Endodermal cell (in vitro differentiated cells): ENCODE measurements at regions not wholly inside any gene's neighbourhood (a gene's known extent, or its start where the extent isn't known, plus 50 kb on each side); places are given as distances from the start of the nearest gene placed in this dataset.

ENCODE experiments used
- DNase-seq: peaks from one replicate; pipeline ENCODE4 v3.0.0-alpha.2; 2017
- H3K27ac ChIP-seq: 2 replicates; pipeline ENCODE4 v1.5.1; 2013; ENCODE audit warnings: mild to moderate bottlenecking, low read depth, low read length, moderate library complexity
- H3K27me3 ChIP-seq: 2 replicates; pipeline ENCODE4 v1.6.1; 2013; ENCODE audit warnings: mild to moderate bottlenecking, low read length, moderate library complexity; ENCODE audit not compliant: insufficient read depth, control insufficient read depth, poor library complexity, severe bottlenecking
- H3K36me3 ChIP-seq: 2 replicates; pipeline ENCODE4 v1.7.0; 2013; ENCODE audit warnings: mild to moderate bottlenecking, low read length, moderate library complexity; ENCODE audit not compliant: control insufficient read depth, insufficient read depth
- H3K4me1 ChIP-seq: one replicate; pipeline ENCODE4 v1.7.0; 2013; ENCODE audit warnings: low read length; ENCODE audit not compliant: control insufficient read depth, insufficient read depth
- H3K4me3 ChIP-seq: 2 replicates; pipeline ENCODE4 v1.5.1; 2013; ENCODE audit warnings: mild to moderate bottlenecking, low read length, moderate library complexity
- H3K9ac ChIP-seq: 2 replicates; pipeline ENCODE4 v1.6.1; 2013; ENCODE audit warnings: mild to moderate bottlenecking, low read length, moderate library complexity; ENCODE audit not compliant: poor library complexity, severe bottlenecking; ENCODE audit errors: extremely low read depth
- H3K9me3 ChIP-seq: 2 replicates; pipeline ENCODE4 v1.6.1; 2013; ENCODE audit warnings: mild to moderate bottlenecking, low read length, moderate library complexity; ENCODE audit not compliant: control insufficient read depth
- H3K27ac Mint-ChIP-seq: 2 replicates; pipeline ENCODE4 v1.8.0; 2020; ENCODE audit warnings: mixed read lengths
- H3K27me3 Mint-ChIP-seq: 2 replicates; pipeline ENCODE4 v1.8.0; 2021; ENCODE audit warnings: mild to moderate bottlenecking, mixed read lengths; ENCODE audit not compliant: insufficient read depth
- H3K36me3 Mint-ChIP-seq: 2 replicates; pipeline ENCODE4 v1.8.0; 2020; ENCODE audit warnings: low read depth, mixed read lengths
- H3K4me1 Mint-ChIP-seq: 2 replicates; pipeline ENCODE4 v1.8.0; 2020; ENCODE audit warnings: mixed read lengths
- H3K4me3 Mint-ChIP-seq: 2 replicates; pipeline ENCODE4 v1.8.0; 2020; ENCODE audit warnings: mild to moderate bottlenecking, moderate library complexity, mixed read lengths
- H3K9me3 Mint-ChIP-seq: 2 replicates; pipeline ENCODE4 v1.8.0; 2020; ENCODE audit warnings: mild to moderate bottlenecking, mixed read lengths
- WGBS, 2 experiments: methylation state at CpG; one replicate each; pipeline versions ENCODE4 v1.1.5 to v1.1.7; 2013; ENCODE audit warnings: missing lambda C conversion rate in 2 of 2, mixed read lengths in 1 of 2; ENCODE audit not compliant: insufficient coverage in 1 of 2, insufficient read length in 1 of 2; 5-methylcytosine and 5-hydroxymethylcytosine counted together
- TF ChIP-seq, protein P1 (sequence below): fragments of 200-600 bp; sonication (generic); conservative IDR thresholded peaks from 2 replicates; pipeline ENCODE4 v1.5.0; 2021; ENCODE audit warnings: antibody characterized with exemption, mild to moderate bottlenecking

DNA sequence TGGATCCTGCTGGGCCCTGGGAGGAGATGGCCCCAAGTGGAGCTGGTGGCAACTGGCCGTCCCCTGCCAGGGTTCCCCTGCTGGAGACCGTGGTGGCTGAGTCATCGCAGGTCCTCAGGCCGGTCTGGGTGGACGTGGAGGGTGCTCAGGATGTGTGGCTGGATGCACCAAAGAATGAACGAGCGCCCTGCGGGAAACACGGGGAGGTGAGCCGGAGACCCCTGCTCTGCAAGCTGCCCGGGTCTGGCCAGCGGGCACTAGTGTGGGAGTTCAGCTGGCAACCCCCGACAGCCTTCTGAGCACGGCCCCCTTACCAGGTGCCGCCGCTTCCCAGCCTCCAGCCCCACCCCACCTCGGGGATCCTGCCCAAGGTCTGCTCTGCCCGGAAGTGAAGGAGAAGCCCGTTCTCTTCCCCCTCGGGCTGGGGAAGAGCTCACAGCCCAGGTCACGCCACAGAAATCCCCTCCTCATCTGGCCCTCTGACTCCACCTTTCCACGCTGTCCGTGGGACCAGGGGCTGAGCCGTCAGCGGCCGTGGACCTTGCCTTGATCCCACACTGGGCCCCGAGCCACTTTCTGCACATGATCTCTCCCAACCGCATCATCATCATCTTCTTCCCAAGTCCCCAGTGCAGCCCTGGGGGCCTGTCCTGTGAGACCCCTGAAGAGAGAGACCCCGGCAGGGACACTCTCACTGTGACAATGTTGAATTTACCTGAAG is 165.5 kb downstream of the KIF26A start:
- Mint-ChIP-seq H3K27me3 (no peaks in the 10 kb centered on the region), H3K27ac (no peak overlapping the region), H3K9me3 (peaks cover 2% of the 10 kb centered on the region), H3K36me3 (no peaks in the 10 kb centered on the region), H3K4me1 (peaks cover 2% of the 10 kb centered on the region), H3K4me3 (no peak overlapping the region)
- WGBS, 2 experiments: 97% methylated on average over 18 to 29 of the region's 29 CpGs
- TF ChIP-seq, protein P1, sequence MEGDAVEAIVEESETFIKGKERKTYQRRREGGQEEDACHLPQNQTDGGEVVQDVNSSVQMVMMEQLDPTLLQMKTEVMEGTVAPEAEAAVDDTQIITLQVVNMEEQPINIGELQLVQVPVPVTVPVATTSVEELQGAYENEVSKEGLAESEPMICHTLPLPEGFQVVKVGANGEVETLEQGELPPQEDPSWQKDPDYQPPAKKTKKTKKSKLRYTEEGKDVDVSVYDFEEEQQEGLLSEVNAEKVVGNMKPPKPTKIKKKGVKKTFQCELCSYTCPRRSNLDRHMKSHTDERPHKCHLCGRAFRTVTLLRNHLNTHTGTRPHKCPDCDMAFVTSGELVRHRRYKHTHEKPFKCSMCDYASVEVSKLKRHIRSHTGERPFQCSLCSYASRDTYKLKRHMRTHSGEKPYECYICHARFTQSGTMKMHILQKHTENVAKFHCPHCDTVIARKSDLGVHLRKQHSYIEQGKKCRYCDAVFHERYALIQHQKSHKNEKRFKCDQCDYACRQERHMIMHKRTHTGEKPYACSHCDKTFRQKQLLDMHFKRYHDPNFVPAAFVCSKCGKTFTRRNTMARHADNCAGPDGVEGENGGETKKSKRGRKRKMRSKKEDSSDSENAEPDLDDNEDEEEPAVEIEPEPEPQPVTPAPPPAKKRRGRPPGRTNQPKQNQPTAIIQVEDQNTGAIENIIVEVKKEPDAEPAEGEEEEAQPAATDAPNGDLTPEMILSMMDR: no peak
- no peaks in the 10 kb centered on the region for H3K9me3 ChIP-seq
- H3K4me1 ChIP-seq: no peaks in the 10 kb centered on the region
- H3K27me3 ChIP-seq: no peaks in the 10 kb centered on the region
- no peak overlapping the region for H3K4me3 ChIP-seq
- H3K9ac ChIP-seq: no peak overlapping the region
- no peak overlapping the region for H3K27ac ChIP-seq
- DNase-seq: no peak
- H3K36me3 ChIP-seq: no peaks in the 10 kb centered on the region

DNA sequence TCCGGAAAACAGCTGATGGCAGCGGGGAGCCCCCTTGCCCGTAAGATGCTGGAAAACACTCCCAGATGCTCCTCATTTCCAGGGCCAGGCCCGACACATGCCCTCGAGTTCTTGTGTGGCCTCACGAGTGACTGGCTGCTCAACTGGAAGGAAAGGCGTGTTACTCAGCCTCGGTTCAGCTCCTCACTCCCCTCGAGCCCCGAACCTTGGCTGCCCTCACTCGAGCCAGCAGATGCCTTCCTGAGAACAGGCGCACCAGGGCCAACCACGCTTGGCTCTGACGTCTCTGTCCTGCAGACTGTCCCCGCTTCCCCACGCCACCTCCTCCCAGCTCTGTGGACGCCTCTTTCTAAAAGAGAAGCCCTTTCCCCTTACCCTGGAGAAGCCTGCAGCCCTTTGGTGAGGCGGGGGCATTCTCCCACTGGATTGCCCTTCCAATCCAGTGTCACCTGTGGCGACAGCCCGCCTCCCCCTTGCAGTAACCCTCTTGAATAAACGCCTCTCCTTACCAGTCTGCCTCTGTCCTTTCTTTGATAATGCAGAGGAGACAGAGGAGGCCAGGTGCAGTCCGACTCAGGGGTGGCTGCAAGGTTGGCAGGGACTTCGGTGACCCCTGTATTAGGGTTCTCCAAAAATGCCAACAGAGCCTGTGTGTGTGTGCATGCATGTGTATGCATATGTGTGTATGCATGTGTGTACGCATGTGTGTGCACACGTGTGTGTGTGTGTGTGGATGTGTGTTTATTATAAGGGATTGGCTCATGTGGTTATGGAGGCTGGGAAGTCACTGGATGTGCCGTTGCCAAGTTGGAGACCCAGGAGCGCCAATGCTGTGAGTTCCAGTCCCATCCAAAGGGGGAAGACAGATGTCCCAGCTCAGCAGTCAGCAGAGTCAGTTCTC is 166.3 kb downstream of the KIF26A start:
- H3K4me3 Mint-ChIP-seq: no peak overlapping the region
- no peaks in the 10 kb centered on the region for H3K9me3 ChIP-seq
- no peak overlapping the region for H3K9ac ChIP-seq
- no peaks in the 10 kb centered on the region for H3K27me3 Mint-ChIP-seq
- H3K36me3 ChIP-seq: no peaks in the 10 kb centered on the region
- H3K36me3 Mint-ChIP-seq: no peaks in the 10 kb centered on the region
- H3K4me1 Mint-ChIP-seq: peaks cover 2% of the 10 kb centered on the region
- H3K27ac ChIP-seq: no peak overlapping the region
- 89 to 91% methylated on average over 22 to 27 of the region's 27 CpGs for WGBS, 2 experiments
- H3K27ac Mint-ChIP-seq: peak overlapping the region; percentile 6
- TF ChIP-seq, protein P1: no peak
- H3K4me1 ChIP-seq: no peaks in the 10 kb centered on the region
- peaks cover 2% of the 10 kb centered on the region for H3K9me3 Mint-ChIP-seq
- H3K4me3 ChIP-seq: no peak overlapping the region
- no peaks in the 10 kb centered on the region for H3K27me3 ChIP-seq
- no peak for DNase-seq

DNA sequence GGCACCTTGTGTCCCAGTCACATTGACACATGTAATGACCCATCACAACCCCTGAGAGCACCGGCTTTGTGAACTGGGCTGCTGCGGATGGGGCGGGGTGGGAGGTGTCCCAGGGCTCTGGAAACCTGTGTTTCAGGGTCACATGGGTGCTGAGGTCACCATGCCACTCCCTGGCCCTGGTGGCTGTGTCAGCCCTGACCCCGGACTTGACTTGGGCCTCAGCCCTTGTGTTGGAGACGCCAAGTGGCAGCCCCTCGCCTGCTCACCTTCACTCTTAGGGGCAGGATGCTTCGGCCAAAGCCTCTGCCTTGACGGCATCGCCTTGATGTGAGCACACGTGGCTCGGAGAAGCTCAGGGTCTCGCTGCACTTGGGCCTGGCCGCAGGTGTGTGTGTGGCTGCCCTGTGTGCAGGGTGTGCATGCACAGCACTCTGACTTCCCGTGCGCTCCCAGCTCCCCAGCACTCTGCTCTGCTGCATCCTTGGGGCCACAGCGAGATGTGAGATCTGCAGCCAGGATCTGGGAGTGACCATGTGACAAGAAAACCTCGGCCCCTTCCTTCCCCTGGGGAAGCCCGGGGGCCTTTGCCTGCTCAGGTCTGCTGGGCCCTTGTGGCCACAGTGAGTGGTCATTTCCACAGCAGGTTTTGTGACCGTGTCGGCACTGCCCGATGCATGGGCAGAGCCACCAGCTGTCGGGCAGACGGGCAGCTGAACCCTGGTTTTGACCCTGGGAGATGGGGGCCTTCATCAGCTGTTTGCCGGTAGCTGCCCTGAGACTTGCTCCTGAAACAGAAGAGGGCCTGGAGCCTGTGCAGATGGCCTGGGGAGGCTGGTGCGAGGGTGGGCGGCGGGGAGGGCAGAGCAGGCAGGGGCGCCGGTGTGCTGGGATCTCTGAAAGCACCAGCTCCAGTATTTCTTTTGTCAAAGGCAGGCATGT is 167.4 kb downstream of the KIF26A start:
- peaks cover 4% of the 10 kb centered on the region for H3K9me3 Mint-ChIP-seq

More for the DNA sequence above, 167.4 kb downstream of the KIF26A start:
- Mint-ChIP-seq H3K36me3 (no peaks in the 10 kb centered on the region), H3K4me1 (peaks cover 2% of the 10 kb centered on the region), H3K27me3 (no peaks in the 10 kb centered on the region), H3K27ac (no peak overlapping the region), H3K4me3 (no peak overlapping the region)
- TF ChIP-seq, protein P1: no peak
- no peaks in the 10 kb centered on the region for H3K27me3 ChIP-seq
- whole genome bisulfite sequencing, 2 experiments: 93 to 94% methylated on average over 28 to 29 of the region's 29 CpGs
- H3K36me3 ChIP-seq: no peaks in the 10 kb centered on the region
- H3K4me3 ChIP-seq: no peak overlapping the region
- no peak overlapping the region for H3K27ac ChIP-seq
- H3K9me3 ChIP-seq: no peaks in the 10 kb centered on the region
- DNase-seq: no peak
- no peaks in the 10 kb centered on the region for H3K4me1 ChIP-seq
- no peak overlapping the region for H3K9ac ChIP-seq
